MCF 10A (cell line): ENCODE measurements at regions not wholly inside any gene's neighbourhood (a gene's known extent, or its start where the extent isn't known, plus 50 kb on each side); places are given as distances from the start of the nearest gene placed in this dataset.

Experiments used
- BruUV-seq: library from RNA; stranded (reverse); fragments of 400-500 nt; replicated peaks from 2 replicates; lab custom pipeline; 2021; lab: Mats Ljungman, UMichigan
- CTCF ChIA-PET: fragments of 300-600 bp; sonication (Branson Sonifier 250); formaldehyde crosslinking; extraction: SDS; loops from one replicate; lab custom pipeline; 2021; ENCODE audit warnings: antibody characterized with exemption, inconsistent platforms; lab: Yijun Ruan, JAX
- POLR2A ChIA-PET: fragments of 300-600, 350-650 bp; sonication (Branson Sonifier 250); formaldehyde crosslinking; extraction: SDS; loops from one replicate; lab custom pipeline; 2020; ENCODE audit warnings: antibody characterized with exemption, inconsistent platforms; lab: Yijun Ruan, JAX
- DNase-seq: peaks from one replicate; pipeline ENCODE4 v3.0.0-alpha.2; 2018; ENCODE audit not compliant: unreplicated experiment
- H3K27ac Mint-ChIP-seq: one replicate; pipeline ENCODE4 v1.8.0; 2022; ENCODE audit warnings: mild to moderate bottlenecking, low read depth, mixed read lengths; ENCODE audit not compliant: unreplicated experiment
- H3K27me3 Mint-ChIP-seq: one replicate; pipeline ENCODE4 v1.8.0; 2022; ENCODE audit warnings: mixed read lengths; ENCODE audit not compliant: insufficient read depth, unreplicated experiment
- H3K36me3 Mint-ChIP-seq: one replicate; pipeline ENCODE4 v1.8.0; 2022; ENCODE audit warnings: mild to moderate bottlenecking, moderate library complexity, mixed read lengths; ENCODE audit not compliant: insufficient read depth, unreplicated experiment
- H3K4me1 Mint-ChIP-seq: one replicate; pipeline ENCODE4 v1.8.0; 2022; ENCODE audit warnings: mixed read lengths; ENCODE audit not compliant: insufficient read depth, unreplicated experiment
- H3K4me3 Mint-ChIP-seq: one replicate; pipeline ENCODE4 v1.8.0; 2022; ENCODE audit warnings: mild to moderate bottlenecking, moderate library complexity, mixed read lengths; ENCODE audit not compliant: unreplicated experiment
- H3K9me3 Mint-ChIP-seq: one replicate; pipeline ENCODE4 v1.8.0; 2022; ENCODE audit warnings: mixed read lengths; ENCODE audit not compliant: unreplicated experiment
- intact Hi-C: fragments of 100-400 bp; cut with micrococcal nuclease; formaldehyde crosslinking; loops from 2 replicates; pipeline ENCODE4 v1.14.1; 2022
- TF ChIP-seq, protein P1 (sequence below): fragments of 200-600 bp; IDR thresholded peaks from one replicate; pipeline ENCODE4 v1.8.0; 2022; ENCODE audit warnings: antibody characterized with exemption, mild to moderate bottlenecking; ENCODE audit not compliant: unreplicated experiment

DNA sequence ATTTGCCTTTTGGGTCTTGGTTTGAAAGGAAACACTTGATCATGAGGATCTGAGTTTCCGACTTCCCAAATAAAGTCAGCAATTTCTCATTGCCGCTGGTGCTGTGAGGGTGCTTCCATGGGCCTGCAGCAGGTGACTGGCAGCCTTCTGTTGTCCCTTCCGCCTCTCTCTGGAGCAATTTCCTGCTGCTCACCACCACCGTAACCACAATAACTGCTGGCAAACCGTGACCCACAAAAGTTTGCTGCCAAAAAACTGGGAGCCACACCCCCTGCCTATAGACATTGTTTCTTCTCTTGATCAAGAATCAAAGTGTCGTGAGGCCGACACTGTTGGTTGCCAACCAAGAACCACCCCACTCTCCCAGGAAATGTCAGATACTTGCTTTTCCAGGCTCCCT, 164.0 kb downstream of the NR2F2 start:
- Mint-ChIP-seq H3K9me3 (no peaks in the 10 kb centered on the region), H3K4me3 (no peak overlapping the region), H3K27ac (no peak overlapping the region), H3K4me1 (no peaks in the 10 kb centered on the region), H3K27me3 (peaks cover 43% of the 10 kb centered on the region), H3K36me3 (no peaks in the 10 kb centered on the region)
- intact Hi-C loops = no loop called here
- POLR2A ChIA-PET = no interaction called here
- peak; percentile 38 for DNase-seq
- BruUV-seq = no TSS peak
- TF ChIP-seq, protein P1, sequence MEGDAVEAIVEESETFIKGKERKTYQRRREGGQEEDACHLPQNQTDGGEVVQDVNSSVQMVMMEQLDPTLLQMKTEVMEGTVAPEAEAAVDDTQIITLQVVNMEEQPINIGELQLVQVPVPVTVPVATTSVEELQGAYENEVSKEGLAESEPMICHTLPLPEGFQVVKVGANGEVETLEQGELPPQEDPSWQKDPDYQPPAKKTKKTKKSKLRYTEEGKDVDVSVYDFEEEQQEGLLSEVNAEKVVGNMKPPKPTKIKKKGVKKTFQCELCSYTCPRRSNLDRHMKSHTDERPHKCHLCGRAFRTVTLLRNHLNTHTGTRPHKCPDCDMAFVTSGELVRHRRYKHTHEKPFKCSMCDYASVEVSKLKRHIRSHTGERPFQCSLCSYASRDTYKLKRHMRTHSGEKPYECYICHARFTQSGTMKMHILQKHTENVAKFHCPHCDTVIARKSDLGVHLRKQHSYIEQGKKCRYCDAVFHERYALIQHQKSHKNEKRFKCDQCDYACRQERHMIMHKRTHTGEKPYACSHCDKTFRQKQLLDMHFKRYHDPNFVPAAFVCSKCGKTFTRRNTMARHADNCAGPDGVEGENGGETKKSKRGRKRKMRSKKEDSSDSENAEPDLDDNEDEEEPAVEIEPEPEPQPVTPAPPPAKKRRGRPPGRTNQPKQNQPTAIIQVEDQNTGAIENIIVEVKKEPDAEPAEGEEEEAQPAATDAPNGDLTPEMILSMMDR = no peak
- CTCF ChIA-PET = no interaction called here

DNA sequence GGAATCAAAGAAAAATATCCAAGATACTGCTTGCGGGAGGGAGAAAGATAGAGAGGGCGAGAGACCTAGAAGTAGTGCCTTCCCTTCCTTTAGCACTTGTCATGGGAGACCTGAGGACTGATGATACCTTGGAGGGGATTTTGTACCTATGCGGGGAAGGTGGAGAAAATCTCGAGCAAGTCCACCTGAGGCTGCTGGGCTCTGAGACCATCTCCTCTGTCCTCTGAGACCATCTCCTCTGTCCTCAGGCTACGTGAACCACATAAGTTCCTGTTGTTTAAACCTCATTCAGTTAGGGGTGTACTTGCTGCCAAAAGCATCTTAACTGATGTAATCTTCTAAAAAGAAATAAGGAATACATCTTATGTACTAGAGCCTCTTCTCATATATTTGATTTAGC, 164.9 kb downstream of the NR2F2 start:
- Mint-ChIP-seq H3K27ac (no peak overlapping the region), H3K4me3 (no peak overlapping the region), H3K27me3 (peaks cover 52% of the 10 kb centered on the region), H3K4me1 (no peaks in the 10 kb centered on the region), H3K36me3 (no peaks in the 10 kb centered on the region), H3K9me3 (no peaks in the 10 kb centered on the region)
- no peak for DNase-seq
- intact Hi-C loops = no loop called here
- TF ChIP-seq, protein P1 = no peak
- ChIA-PET POLR2A (no interaction called here), CTCF (no interaction called here)
- BruUV-seq = no TSS peak

DNA sequence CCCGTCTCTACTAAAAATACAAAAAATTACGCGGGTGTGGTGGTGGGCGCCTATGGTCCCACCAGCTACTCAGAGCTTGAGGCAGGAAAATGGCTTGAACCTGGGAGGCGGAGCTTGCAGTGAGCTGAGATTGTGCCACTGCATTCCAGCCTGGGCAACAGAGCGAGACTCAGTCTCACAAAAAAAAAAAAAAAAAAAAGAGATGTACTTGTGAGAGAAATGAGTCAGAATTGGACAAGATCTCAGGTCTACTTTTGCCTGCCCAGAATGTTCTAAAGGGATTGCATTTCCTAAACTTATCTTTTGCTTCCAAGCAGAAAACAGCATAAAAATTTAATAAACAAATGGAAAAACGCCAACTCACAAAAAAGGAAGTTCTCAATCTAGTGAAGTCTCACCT, 167.5 kb downstream of the NR2F2 start:
- H3K27ac Mint-ChIP-seq = no peak overlapping the region
- ChIA-PET POLR2A (no interaction called here), CTCF (no interaction called here)
- H3K9me3 Mint-ChIP-seq = no peaks in the 10 kb centered on the region
- no peaks in the 10 kb centered on the region for H3K4me1 Mint-ChIP-seq
- intact Hi-C loops = no loop called here
- peaks cover 72% of the 10 kb centered on the region for H3K27me3 Mint-ChIP-seq
- no peak for DNase-seq
- BruUV-seq = no TSS peak
- TF ChIP-seq, protein P1 = no peak
- H3K36me3 Mint-ChIP-seq = no peaks in the 10 kb centered on the region
- no peak overlapping the region for H3K4me3 Mint-ChIP-seq

DNA sequence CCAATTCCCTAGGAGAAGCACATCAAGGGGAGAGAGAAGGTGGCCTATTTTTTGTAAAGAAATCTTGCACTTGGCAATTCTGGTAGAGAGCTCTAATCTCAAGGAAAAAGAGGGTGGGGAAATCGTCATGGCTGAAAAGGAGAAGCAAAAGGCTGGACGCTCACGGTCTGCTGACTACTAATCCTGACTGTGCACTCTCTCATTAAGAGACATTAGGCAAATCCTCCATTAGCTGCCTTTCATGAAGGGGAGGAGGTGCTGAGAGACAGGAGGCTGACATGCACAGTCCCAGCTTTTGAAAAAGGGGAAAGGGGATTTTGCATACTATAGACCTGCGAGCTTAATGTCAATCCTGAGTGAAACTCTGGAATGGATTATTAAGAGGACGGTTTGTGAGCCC, 170.0 kb downstream of the NR2F2 start:
- peaks cover 81% of the 10 kb centered on the region for H3K27me3 Mint-ChIP-seq
- POLR2A ChIA-PET = no interaction called here
- CTCF ChIA-PET = no interaction called here
- H3K9me3 Mint-ChIP-seq = no peaks in the 10 kb centered on the region
- BruUV-seq = no TSS peak
- H3K27ac Mint-ChIP-seq = no peak overlapping the region
- H3K4me1 Mint-ChIP-seq = no peaks in the 10 kb centered on the region
- H3K36me3 Mint-ChIP-seq = peaks cover 6% of the 10 kb centered on the region
- H3K4me3 Mint-ChIP-seq = no peak overlapping the region
- intact Hi-C loops = no loop called here
- DNase-seq = no peak
- TF ChIP-seq, protein P1 = no peak
